GM19193 (cell line): ENCODE measurements at regions not wholly inside any gene's neighbourhood (a gene's known extent, or its start where the extent isn't known, plus 50 kb on each side); places are given as distances from the start of the nearest gene placed in this dataset.

ENCODE experiments used
- POLR2A ChIP-seq: IDR thresholded peaks from 4 replicates; pipeline ENCODE4 v1.6.1; 2011; ENCODE audit not compliant: insufficient read depth, insufficient read length; ENCODE audit errors: extremely low read depth

- TF ChIP-seq POLR2A, result no peak
Measured at GRCh38 chr1:8213136-8213535, 104.8 kb upstream of the SLC45A1 start.

- TF ChIP-seq POLR2A, result no peak
Measured at GRCh38 chr1:8212580-8213031, 105.3 kb upstream of the SLC45A1 start.

- no peak for TF ChIP-seq POLR2A
Measured at GRCh38 chr1:8211883-8212579, 105.9 kb upstream of the SLC45A1 start.

GRCh38 chr1:8211251-8211882 is 106.5 kb upstream of the SLC45A1 start:
- no peak for TF ChIP-seq POLR2A

GRCh38 chr1:8207202-8207601 is 110.7 kb upstream of the SLC45A1 start:
- no peak for TF ChIP-seq POLR2A

- TF ChIP-seq POLR2A, result no peak
Measured at GRCh38 chr1:8206391-8206790, 111.5 kb upstream of the SLC45A1 start.

GRCh38 chr1:8205771-8206170 is 112.1 kb upstream of the SLC45A1 start:
- TF ChIP-seq POLR2A, result no peak

GRCh38 chr1:8204826-8205225 is 113.1 kb upstream of the SLC45A1 start:
- no peak for TF ChIP-seq POLR2A

GRCh38 chr1:8203551-8203950 is 114.4 kb upstream of the SLC45A1 start:
- TF ChIP-seq POLR2A, result no peak

- TF ChIP-seq POLR2A, result no peak
Measured at GRCh38 chr1:8203056-8203455, 114.9 kb upstream of the SLC45A1 start.

GRCh38 chr1:8202182-8202905 is 115.6 kb upstream of the SLC45A1 start:
- TF ChIP-seq POLR2A, result no peak

- no peak for TF ChIP-seq POLR2A
Measured at GRCh38 chr1:8201331-8201861, 116.5 kb upstream of the SLC45A1 start.

GRCh38 chr1:8200317-8201115 is 117.4 kb upstream of the SLC45A1 start:
- no peak for TF ChIP-seq POLR2A

- no peak for TF ChIP-seq POLR2A
Measured at GRCh38 chr1:8198522-8198921, 119.4 kb upstream of the SLC45A1 start.
